RWPE2 (cell line): ENCODE measurements at regions not wholly inside any gene's neighbourhood (a gene's known extent, or its start where the extent isn't known, plus 50 kb on each side); places are given as distances from the start of the nearest gene placed in this dataset.

ENCODE experiments used
- ATAC-seq: fragments of 200-7000 bp; cut with Tn5 transposase; 3 replicates; pipeline ENCODE4 v1.9.1; 2021; ENCODE audit warnings: low read depth
- DNase-seq: peaks from one replicate; pipeline ENCODE4 v3.0.0-alpha.2; 2020; ENCODE audit warnings: low spot score
- H3K27ac ChIP-seq: fragments of 450-650 bp; 2 replicates; pipeline ENCODE4 v1.5.1; 2017; ENCODE audit warnings: mild to moderate bottlenecking; ENCODE audit not compliant: poor library complexity, severe bottlenecking
- H3K27me3 ChIP-seq: fragments of 250-450 bp; sonication (Bioruptor Pico); 2 replicates; pipeline ENCODE4 v1.5.1; 2021; ENCODE audit warnings: mild to moderate bottlenecking, moderate library complexity; ENCODE audit not compliant: insufficient read depth, poor library complexity, severe bottlenecking
- H3K36me3 ChIP-seq: fragments of 250-450 bp; sonication (Bioruptor Pico); 2 replicates; pipeline ENCODE4 v1.5.1; 2020; ENCODE audit warnings: low read depth, mild to moderate bottlenecking, moderate library complexity
- H3K4me1 ChIP-seq: fragments of 250-450 bp; sonication (Bioruptor Pico); 2 replicates; pipeline ENCODE4 v1.5.1; 2021; ENCODE audit warnings: mild to moderate bottlenecking, moderate library complexity; ENCODE audit not compliant: insufficient read depth, poor library complexity, severe bottlenecking
- H3K4me3 ChIP-seq: fragments of 250-450 bp; sonication (Bioruptor Pico); 2 replicates; pipeline ENCODE4 v1.5.1; 2021; ENCODE audit warnings: mild to moderate bottlenecking, moderate library complexity; ENCODE audit not compliant: severe bottlenecking
- H3K9me3 ChIP-seq: fragments of 250-450 bp; sonication (Bioruptor Pico); 2 replicates; pipeline ENCODE4 v1.5.1; 2021; ENCODE audit warnings: mild to moderate bottlenecking, moderate library complexity; ENCODE audit not compliant: severe bottlenecking
- TF ChIP-seq, protein P1 (sequence below): fragments of 450-650 bp; IDR thresholded peaks from one replicate; pipeline ENCODE4 v1.5.1; 2017; ENCODE audit warnings: mild to moderate bottlenecking, moderate library complexity; ENCODE audit not compliant: poor library complexity, severe bottlenecking

- no peaks in the 10 kb centered on the region for H3K27me3 ChIP-seq
- TF ChIP-seq, protein P1, sequence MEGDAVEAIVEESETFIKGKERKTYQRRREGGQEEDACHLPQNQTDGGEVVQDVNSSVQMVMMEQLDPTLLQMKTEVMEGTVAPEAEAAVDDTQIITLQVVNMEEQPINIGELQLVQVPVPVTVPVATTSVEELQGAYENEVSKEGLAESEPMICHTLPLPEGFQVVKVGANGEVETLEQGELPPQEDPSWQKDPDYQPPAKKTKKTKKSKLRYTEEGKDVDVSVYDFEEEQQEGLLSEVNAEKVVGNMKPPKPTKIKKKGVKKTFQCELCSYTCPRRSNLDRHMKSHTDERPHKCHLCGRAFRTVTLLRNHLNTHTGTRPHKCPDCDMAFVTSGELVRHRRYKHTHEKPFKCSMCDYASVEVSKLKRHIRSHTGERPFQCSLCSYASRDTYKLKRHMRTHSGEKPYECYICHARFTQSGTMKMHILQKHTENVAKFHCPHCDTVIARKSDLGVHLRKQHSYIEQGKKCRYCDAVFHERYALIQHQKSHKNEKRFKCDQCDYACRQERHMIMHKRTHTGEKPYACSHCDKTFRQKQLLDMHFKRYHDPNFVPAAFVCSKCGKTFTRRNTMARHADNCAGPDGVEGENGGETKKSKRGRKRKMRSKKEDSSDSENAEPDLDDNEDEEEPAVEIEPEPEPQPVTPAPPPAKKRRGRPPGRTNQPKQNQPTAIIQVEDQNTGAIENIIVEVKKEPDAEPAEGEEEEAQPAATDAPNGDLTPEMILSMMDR = no peak
- H3K4me1 ChIP-seq = peaks cover 28% of the 10 kb centered on the region
- ATAC-seq (no peak), DNase-seq (no peak)
- no peaks in the 10 kb centered on the region for H3K36me3 ChIP-seq
- no peak overlapping the region for H3K4me3 ChIP-seq
- no peak overlapping the region for H3K27ac ChIP-seq
- no peaks in the 10 kb centered on the region for H3K9me3 ChIP-seq
Measured at GRCh38 chr21:43322805-43323204, 104.1 kb downstream of the SIK1 start.

GRCh38 chr21:43322311-43322710, 104.6 kb downstream of the SIK1 start:
- DNase-seq = no peak

DNA sequence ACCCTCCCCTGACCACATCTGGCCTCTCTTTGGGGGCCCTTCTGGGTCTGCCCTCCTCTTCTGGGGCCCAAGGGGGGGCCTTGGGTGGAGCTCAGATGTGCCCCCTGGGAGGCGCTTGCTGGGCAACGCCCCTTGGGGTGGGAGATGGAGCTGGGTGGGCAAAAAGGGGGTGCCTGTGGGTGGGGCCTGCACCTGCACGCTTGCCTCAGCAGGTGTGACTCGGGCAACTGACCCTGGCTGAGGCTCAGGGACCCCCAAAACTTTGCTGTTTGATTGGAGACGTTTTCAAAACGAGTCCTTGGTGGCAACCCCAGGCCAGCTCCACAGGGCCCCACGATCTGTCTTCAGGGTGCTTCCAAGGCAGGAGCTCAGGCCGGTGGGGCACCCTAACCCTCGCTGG, 105.3 kb downstream of the SIK1 start:
- DNase-seq (no peak), ATAC-seq (no peak)
- Histone ChIP-seq H3K9me3 (no peaks in the 10 kb centered on the region), H3K4me1 (peaks cover 28% of the 10 kb centered on the region), H3K4me3 (no peak overlapping the region), H3K36me3 (no peaks in the 10 kb centered on the region), H3K27me3 (no peaks in the 10 kb centered on the region), H3K27ac (no peak overlapping the region)
- TF ChIP-seq, protein P1 = no peak

More at GRCh38 chr21:43322311-43322710, 104.6 kb downstream of the SIK1 start:
- TF ChIP-seq, protein P1 = no peak
- Histone ChIP-seq H3K27ac (no peak overlapping the region), H3K27me3 (no peaks in the 10 kb centered on the region), H3K4me3 (no peak overlapping the region), H3K36me3 (no peaks in the 10 kb centered on the region), H3K9me3 (no peaks in the 10 kb centered on the region), H3K4me1 (peaks cover 28% of the 10 kb centered on the region)
- ATAC-seq = no peak

- Histone ChIP-seq H3K27me3 (no peaks in the 10 kb centered on the region), H3K4me3 (no peak overlapping the region), H3K36me3 (no peaks in the 10 kb centered on the region), H3K27ac (no peak overlapping the region), H3K4me1 (peaks cover 28% of the 10 kb centered on the region), H3K9me3 (no peaks in the 10 kb centered on the region)
- ATAC-seq (no peak), DNase-seq (no peak)
- TF ChIP-seq, protein P1 = no peak
Measured at GRCh38 chr21:43321111-43321510, 105.8 kb downstream of the SIK1 start.

DNA sequence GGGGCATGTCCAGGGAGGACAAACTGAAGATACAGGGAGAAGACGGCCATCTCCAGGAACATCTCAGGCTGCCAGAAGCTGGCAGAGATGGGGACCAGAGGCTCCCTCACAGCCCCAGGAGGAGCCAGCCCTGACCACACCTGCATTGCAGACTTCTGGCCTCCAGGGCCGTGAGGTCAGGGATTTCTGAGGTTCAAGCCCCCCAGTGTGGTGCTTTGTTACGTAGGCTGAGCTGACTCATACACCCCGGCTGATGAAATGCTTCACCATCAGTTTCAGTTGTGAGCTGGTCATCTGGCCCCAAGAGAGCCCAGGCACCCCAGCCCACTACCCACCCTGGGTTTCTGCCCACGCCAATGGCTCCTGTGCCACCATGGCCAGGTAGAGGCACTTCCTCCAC, 106.4 kb downstream of the SIK1 start:
- no peak overlapping the region for H3K4me3 ChIP-seq
- peak overlapping the region; percentile 62 for H3K27ac ChIP-seq
- H3K36me3 ChIP-seq = no peaks in the 10 kb centered on the region
- no peaks in the 10 kb centered on the region for H3K27me3 ChIP-seq
- no peak for DNase-seq
- peaks cover 28% of the 10 kb centered on the region for H3K4me1 ChIP-seq
- no peak for ATAC-seq
- TF ChIP-seq, protein P1 = no peak
- no peaks in the 10 kb centered on the region for H3K9me3 ChIP-seq
